ENCODE measurements at regions not wholly inside any gene's neighbourhood (a gene's known extent, or its start where the extent isn't known, plus 50 kb on each side); places are given as distances from the start of the nearest gene placed in this dataset.

GRCh38 chr10:44832595-44833390 is 78.3 kb upstream of the TMEM72 start:
- Mint-ChIP-seq H3K27ac (no peak overlapping the region), H3K36me3 (no peaks in the 10 kb centered on the region), H3K9me3 (no peaks in the 10 kb centered on the region), H3K27me3 (peaks cover 4% of the 10 kb centered on the region), H3K4me1 (no peaks in the 10 kb centered on the region), H3K4me3 (no peak overlapping the region)

DNA sequence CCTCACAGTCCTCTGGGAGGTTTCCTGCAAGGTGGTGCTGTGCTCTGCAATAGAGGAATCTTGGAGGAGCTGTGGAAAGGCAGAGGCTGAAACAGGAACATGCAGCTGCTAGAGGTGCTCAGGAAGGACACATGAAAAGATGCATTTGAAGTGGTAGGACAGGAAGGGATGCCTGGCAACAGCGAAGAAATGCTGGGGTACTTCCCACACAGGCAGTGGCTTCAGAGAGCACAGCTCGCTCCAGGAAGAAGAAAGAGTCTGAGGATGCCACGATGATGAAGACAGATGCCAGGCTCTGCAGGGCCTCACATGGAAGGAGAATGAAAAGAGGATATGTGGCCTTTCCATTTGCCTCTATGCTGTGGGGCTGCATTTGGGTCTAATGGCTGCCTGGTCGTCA is 77.0 kb upstream of the TMEM72 start:
- Mint-ChIP-seq H3K9me3 (no peaks in the 10 kb centered on the region), H3K4me1 (no peaks in the 10 kb centered on the region), H3K27ac (no peak overlapping the region), H3K27me3 (peaks cover 2% of the 10 kb centered on the region), H3K36me3 (no peaks in the 10 kb centered on the region), H3K4me3 (no peak overlapping the region)

DNA sequence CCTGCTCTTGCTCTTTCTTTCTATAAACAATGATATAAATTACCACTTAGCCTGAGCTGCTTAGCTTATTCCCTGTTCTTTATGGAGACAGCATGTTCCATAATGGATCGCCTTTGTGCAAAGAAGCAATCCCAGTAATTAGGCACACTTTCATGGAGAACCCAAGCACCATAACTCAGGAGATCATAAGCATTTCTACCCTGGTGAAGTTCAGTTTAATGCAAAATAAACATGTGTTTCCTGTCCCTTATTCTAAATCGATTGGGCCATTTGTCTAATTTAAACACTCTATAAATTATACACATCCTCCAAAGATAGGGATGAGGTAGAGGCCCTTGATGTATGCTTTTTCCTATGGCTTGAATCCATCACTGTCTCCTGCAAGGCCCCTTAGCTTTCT is 75.8 kb upstream of the TMEM72 start:
- no peaks in the 10 kb centered on the region for H3K4me1 Mint-ChIP-seq
- H3K4me3 Mint-ChIP-seq, result no peak overlapping the region
- H3K9me3 Mint-ChIP-seq, result no peaks in the 10 kb centered on the region
- H3K27ac Mint-ChIP-seq, result no peak overlapping the region
- H3K36me3 Mint-ChIP-seq, result no peaks in the 10 kb centered on the region
- peaks cover 3% of the 10 kb centered on the region for H3K27me3 Mint-ChIP-seq

DNA sequence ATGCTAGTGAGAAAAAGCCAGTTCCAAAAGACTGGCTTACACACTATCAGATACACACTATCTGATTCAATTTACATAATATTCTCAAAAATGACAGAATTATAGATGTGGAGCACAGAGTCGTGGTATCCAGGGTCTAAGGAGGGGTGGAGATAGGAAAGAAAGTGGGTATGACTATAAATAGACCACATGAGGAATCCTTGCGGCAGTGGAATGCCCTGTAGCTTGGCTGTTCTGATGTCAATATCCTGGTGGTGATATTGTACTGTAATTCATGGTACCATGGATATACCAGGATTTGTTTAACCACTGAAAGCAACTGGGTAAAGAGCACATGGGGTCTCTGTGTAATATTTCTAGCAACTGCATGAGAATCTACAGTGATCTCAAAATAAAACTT is 67.7 kb upstream of the TMEM72 start:
- Mint-ChIP-seq H3K4me3 (no peak overlapping the region), H3K9me3 (no peaks in the 10 kb centered on the region), H3K36me3 (no peaks in the 10 kb centered on the region), H3K27me3 (peaks cover 3% of the 10 kb centered on the region), H3K4me1 (no peaks in the 10 kb centered on the region), H3K27ac (no peak overlapping the region)

- Mint-ChIP-seq H3K9me3 (no peaks in the 10 kb centered on the region), H3K4me1 (no peaks in the 10 kb centered on the region), H3K27ac (no peak overlapping the region), H3K4me3 (no peak overlapping the region), H3K27me3 (no peaks in the 10 kb centered on the region), H3K36me3 (no peaks in the 10 kb centered on the region)
These were observed 65.6 kb upstream of the TMEM72 start for GRCh38 chr10:44845361-44846175.

- H3K4me1 Mint-ChIP-seq, result no peaks in the 10 kb centered on the region
- peaks cover 2% of the 10 kb centered on the region for H3K27me3 Mint-ChIP-seq
- no peaks in the 10 kb centered on the region for H3K9me3 Mint-ChIP-seq
- H3K36me3 Mint-ChIP-seq, result no peaks in the 10 kb centered on the region
- H3K27ac Mint-ChIP-seq, result no peak overlapping the region
- peak overlapping the region in 1 of 4 donors; percentile 63 for H3K4me3 Mint-ChIP-seq
These were observed 64.0 kb upstream of the TMEM72 start for GRCh38 chr10:44847110-44847509.

DNA sequence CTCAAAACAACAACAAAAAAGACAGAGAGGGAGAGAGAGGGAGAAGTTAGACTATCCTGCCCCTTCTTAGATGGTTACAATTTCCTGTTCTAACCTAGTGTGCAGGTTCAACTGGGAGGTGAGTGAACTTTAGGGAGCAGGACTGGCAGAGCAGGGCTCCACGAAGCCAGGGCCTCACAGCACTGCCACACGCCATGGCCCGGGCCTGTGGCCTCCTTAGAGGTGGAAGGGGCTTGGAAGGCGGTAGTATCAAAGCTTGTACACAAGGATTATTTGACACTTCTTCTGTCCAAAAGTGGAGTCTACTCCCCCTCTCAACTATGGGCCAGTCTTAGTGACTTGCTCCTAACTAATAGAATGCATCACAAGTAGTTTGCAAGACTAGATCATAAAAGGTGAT is 62.9 kb upstream of the TMEM72 start:
- H3K27ac Mint-ChIP-seq, result no peak overlapping the region
- H3K36me3 Mint-ChIP-seq, result no peaks in the 10 kb centered on the region
- H3K9me3 Mint-ChIP-seq, result no peaks in the 10 kb centered on the region
- no peak overlapping the region for H3K4me3 Mint-ChIP-seq
- H3K4me1 Mint-ChIP-seq, result no peaks in the 10 kb centered on the region
- peaks cover 2% of the 10 kb centered on the region for H3K27me3 Mint-ChIP-seq

GRCh38 chr10:44849936-44850335 is 61.2 kb upstream of the TMEM72 start:
- Mint-ChIP-seq H3K4me3 (no peak overlapping the region), H3K36me3 (no peaks in the 10 kb centered on the region), H3K27me3 (peaks cover 4% of the 10 kb centered on the region), H3K9me3 (no peaks in the 10 kb centered on the region), H3K4me1 (no peaks in the 10 kb centered on the region), H3K27ac (no peak overlapping the region)

- Mint-ChIP-seq H3K9me3 (no peaks in the 10 kb centered on the region), H3K27me3 (peaks cover 4% of the 10 kb centered on the region), H3K27ac (no peak overlapping the region)
These were observed 60.7 kb upstream of the TMEM72 start for GRCh38 chr10:44850356-44850934.

DNA sequence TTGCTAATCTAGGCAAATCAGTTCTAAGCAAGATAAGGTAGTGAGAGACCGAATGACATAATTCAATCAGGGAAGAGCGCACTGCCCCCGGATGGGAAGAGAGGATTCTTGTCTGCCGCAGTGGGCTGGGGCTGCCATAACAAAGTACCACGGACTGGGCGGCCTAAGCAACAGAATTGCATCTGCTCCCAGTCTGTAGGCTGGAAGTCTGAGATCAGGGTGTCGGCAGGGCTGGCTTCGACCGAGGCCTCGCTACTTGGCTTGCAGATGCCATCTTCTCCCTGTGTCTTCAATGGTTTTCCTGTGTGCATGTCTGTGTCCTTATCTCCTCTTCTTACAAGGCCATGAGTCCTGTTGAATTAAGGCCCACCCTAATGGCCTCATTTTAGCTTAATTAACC is 59.7 kb upstream of the TMEM72 start:
- Mint-ChIP-seq H3K36me3 (no peaks in the 10 kb centered on the region), H3K4me3 (no peak overlapping the region), H3K4me1 (no peaks in the 10 kb centered on the region), H3K27ac (peak overlapping the region in 1 of 3 donors; percentile 50), H3K27me3 (peaks cover 4% of the 10 kb centered on the region), H3K9me3 (no peaks in the 10 kb centered on the region)

More at GRCh38 chr10:44850356-44850934, 60.7 kb upstream of the TMEM72 start:
- H3K4me3 Mint-ChIP-seq, result no peak overlapping the region
- no peaks in the 10 kb centered on the region for H3K4me1 Mint-ChIP-seq
- no peaks in the 10 kb centered on the region for H3K36me3 Mint-ChIP-seq

- Mint-ChIP-seq H3K36me3 (no peaks in the 10 kb centered on the region), H3K4me1 (no peaks in the 10 kb centered on the region), H3K27me3 (peaks cover 4% of the 10 kb centered on the region), H3K27ac (peak overlapping the region in 1 of 3 donors; percentile 50), H3K9me3 (no peaks in the 10 kb centered on the region), H3K4me3 (no peak overlapping the region)
These were observed 59.3 kb upstream of the TMEM72 start for GRCh38 chr10:44851881-44852280.

GRCh38 chr10:44853148-44853734 is 57.9 kb upstream of the TMEM72 start:
- peaks cover 4% of the 10 kb centered on the region for H3K27me3 Mint-ChIP-seq
- no peaks in the 10 kb centered on the region for H3K4me1 Mint-ChIP-seq
- no peaks in the 10 kb centered on the region for H3K36me3 Mint-ChIP-seq
- H3K9me3 Mint-ChIP-seq, result no peaks in the 10 kb centered on the region
- no peak overlapping the region for H3K4me3 Mint-ChIP-seq
- no peak overlapping the region for H3K27ac Mint-ChIP-seq

GRCh38 chr10:44853796-44854195 is 57.3 kb upstream of the TMEM72 start:
- Mint-ChIP-seq H3K9me3 (no peaks in the 10 kb centered on the region), H3K36me3 (no peaks in the 10 kb centered on the region), H3K27ac (no peak overlapping the region), H3K4me1 (no peaks in the 10 kb centered on the region), H3K27me3 (peaks cover 4% of the 10 kb centered on the region), H3K4me3 (no peak overlapping the region)

DNA sequence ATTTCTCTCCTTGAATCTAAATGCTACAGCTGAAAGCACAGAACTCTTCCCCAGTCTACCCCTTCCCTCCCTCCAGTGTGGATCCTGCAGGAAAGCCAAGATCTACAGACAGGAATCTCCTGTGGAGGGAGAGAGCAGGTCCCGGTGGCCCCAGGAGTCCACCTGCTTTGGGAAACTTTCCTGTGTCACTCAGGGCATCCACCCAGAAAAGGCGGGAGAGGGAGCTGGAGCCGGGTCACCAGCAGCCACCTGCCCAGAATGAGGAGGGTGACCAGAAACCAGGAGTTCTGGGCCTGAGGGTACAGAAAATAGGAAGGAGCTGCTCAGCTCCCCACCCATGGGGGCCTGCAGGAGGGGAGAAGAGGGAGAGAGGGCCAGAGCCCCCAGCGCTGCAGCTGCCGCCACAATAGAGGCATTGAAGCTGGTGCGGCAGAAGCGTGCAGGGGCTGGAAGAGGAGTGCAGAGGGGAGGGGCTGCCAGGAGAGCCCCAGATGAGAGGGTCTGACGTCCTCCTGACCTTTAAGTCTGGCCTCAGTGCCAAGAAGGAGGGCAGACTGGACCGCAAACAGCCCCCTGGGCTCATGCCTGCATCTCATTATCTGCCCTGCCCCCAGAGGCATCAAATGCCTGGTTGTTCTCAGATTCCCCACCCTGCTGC is 56.3 kb upstream of the TMEM72 start:
- H3K27ac Mint-ChIP-seq, result no peak overlapping the region
- H3K27me3 Mint-ChIP-seq, result peaks cover 4% of the 10 kb centered on the region
- H3K36me3 Mint-ChIP-seq, result no peaks in the 10 kb centered on the region
- no peak overlapping the region for H3K4me3 Mint-ChIP-seq
- no peaks in the 10 kb centered on the region for H3K4me1 Mint-ChIP-seq
- H3K9me3 Mint-ChIP-seq, result no peaks in the 10 kb centered on the region

GRCh38 chr10:44856696-44857095 is 54.4 kb upstream of the TMEM72 start:
- Mint-ChIP-seq H3K27me3 (peaks cover 2% of the 10 kb centered on the region), H3K27ac (peak overlapping the region in 1 of 3 donors; percentile 20), H3K9me3 (no peaks in the 10 kb centered on the region), H3K4me3 (no peak overlapping the region), H3K4me1 (no peaks in the 10 kb centered on the region), H3K36me3 (no peaks in the 10 kb centered on the region)
